ENCODE measurements at regions not wholly inside any gene's neighbourhood (a gene's known extent, or its start where the extent isn't known, plus 50 kb on each side); places are given as distances from the start of the nearest gene placed in this dataset.
A peak's percentile ranks its signal among the peaks of the same experiment; 100 is the strongest.

DNA sequence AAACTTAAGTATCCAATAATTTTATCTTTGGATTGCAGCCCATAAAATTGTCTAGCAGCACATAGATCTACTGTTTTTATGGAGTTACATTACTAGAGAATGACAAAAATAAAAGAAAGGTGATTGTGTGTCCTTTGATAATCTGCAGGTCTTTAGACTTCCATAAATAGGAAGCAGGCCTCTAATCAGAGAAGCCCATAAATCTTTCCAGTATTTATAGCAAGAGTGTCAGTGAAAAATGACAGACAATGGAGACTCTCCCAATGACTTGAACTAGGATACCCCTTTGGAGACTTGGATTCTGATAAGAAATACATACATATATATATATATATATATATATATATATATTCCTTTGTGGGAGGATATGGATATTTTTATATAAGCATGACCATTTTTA, 351.2 kb downstream of the PCDH17 start:
- no peaks in the 10 kb centered on the region for H3K4me1 ChIP-seq
- no peaks in the 10 kb centered on the region for H3K36me3 ChIP-seq
- intact Hi-C loops (cut with DNase I), result no loop called here
- DNase-seq (no peak), ATAC-seq (peak in 3 of 4 donors; percentile 58 to 85 (median 80))
- H3K27me3 ChIP-seq, result no peaks in the 10 kb centered on the region
- H3K27ac ChIP-seq, result no peak overlapping the region
- H3K9me3 ChIP-seq, result peaks cover 0 to 10% (median 0%) of the 10 kb centered on the region in 12 donors
- TF ChIP-seq, protein P1, sequence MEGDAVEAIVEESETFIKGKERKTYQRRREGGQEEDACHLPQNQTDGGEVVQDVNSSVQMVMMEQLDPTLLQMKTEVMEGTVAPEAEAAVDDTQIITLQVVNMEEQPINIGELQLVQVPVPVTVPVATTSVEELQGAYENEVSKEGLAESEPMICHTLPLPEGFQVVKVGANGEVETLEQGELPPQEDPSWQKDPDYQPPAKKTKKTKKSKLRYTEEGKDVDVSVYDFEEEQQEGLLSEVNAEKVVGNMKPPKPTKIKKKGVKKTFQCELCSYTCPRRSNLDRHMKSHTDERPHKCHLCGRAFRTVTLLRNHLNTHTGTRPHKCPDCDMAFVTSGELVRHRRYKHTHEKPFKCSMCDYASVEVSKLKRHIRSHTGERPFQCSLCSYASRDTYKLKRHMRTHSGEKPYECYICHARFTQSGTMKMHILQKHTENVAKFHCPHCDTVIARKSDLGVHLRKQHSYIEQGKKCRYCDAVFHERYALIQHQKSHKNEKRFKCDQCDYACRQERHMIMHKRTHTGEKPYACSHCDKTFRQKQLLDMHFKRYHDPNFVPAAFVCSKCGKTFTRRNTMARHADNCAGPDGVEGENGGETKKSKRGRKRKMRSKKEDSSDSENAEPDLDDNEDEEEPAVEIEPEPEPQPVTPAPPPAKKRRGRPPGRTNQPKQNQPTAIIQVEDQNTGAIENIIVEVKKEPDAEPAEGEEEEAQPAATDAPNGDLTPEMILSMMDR (IDR thresholded peaks at IDR 0.05), result no peak
- TF ChIP-seq POLR2A (IDR thresholded peaks at IDR 0.05), result no peak
- no peak overlapping the region for H3K4me3 ChIP-seq

DNA sequence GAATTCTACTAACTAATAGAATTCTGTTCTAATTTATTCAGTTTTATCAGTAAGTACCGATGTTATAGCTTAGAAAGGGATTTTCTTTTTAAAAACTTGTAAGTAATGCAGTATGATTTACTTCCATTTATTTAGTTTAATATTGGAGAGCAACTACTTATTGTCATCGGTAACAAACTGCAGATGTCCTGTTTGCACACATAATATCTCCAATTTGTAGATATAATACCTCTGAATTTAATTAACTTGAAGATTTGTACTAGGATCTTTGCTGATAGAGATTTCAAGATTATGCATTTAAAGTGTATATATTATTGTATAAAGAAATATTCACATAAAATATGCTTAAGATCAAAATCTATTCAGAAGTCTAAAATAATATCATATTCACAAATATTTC, 356.7 kb downstream of the PCDH17 start:
- intact Hi-C loops (cut with DNase I), result no loop called here
- ATAC-seq, result no peak

DNA sequence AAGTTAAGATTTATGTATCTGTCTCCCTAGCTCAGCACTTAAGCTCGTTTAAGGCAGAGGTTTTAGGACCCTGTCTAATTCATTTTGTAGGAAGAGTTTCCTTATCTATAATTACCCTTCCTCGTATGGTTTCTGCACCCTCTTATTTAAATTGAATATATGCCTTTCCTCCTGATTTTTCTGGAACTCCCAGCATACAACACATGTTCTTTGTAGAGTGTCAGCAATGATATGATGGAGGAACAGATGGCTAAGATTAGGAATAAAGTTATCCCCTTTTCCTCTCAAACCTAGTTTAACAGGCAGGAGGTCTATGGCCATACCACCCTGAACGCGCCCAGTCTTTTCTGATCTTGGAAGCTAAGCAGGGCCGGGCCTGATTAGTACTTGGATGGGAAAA, 359.5 kb downstream of the PCDH17 start:
- intact Hi-C loops (cut with DNase I), result no loop called here
- H3K4me3 ChIP-seq, result no peak overlapping the region
- no peak for TF ChIP-seq POLR2A (IDR thresholded peaks at IDR 0.05)
- TF ChIP-seq, protein P1 (IDR thresholded peaks at IDR 0.05), result no peak
- 75 to 85% (median 81%) methylated on average over 5 of the region's 5 CpGs for WGBS, 4 donors
- ATAC-seq (no peak), DNase-seq (no peak)
- no peaks in the 10 kb centered on the region for H3K36me3 ChIP-seq
- H3K27ac ChIP-seq, result no peak overlapping the region
- peaks cover 0 to 3% (median 0%) of the 10 kb centered on the region in 12 donors for H3K9me3 ChIP-seq
- H3K27me3 ChIP-seq, result no peaks in the 10 kb centered on the region
- no peaks in the 10 kb centered on the region for H3K4me1 ChIP-seq

More for the DNA sequence above, 356.7 kb downstream of the PCDH17 start:
- H3K27me3 ChIP-seq, result no peaks in the 10 kb centered on the region
- no peaks in the 10 kb centered on the region for H3K4me1 ChIP-seq
- DNase-seq, result no peak
- H3K4me3 ChIP-seq, result no peak overlapping the region
- H3K27ac ChIP-seq, result no peak overlapping the region
- no peaks in the 10 kb centered on the region for H3K36me3 ChIP-seq
- 94 to 95% (median 94%) methylated on average over 2 of the region's 2 CpGs for WGBS, 4 donors
- no peak for TF ChIP-seq POLR2A (IDR thresholded peaks at IDR 0.05)
- TF ChIP-seq, protein P1 (IDR thresholded peaks at IDR 0.05), result no peak
- peaks cover 0 to 10% (median 0%) of the 10 kb centered on the region in 12 donors for H3K9me3 ChIP-seq

DNA sequence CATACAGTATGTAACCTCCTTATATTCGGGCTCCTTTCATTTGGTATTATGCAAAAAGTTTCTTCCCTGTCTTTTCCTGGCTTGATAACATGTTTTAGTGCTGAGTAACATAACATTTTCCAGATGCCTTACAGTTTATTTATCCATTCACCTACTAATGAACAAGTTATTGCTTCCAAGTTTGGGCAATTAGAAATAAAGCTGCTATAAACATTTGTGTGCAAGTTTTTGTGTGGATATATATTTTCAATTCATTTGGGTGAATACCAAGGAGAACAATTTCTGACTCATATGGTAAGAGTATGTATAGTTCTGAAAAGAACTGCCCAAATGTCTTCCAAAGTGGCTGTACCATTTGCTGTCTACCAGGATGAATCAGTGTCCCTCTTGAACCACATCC, 360.9 kb downstream of the PCDH17 start:
- DNase-seq (no peak), ATAC-seq (no peak)
- H3K27ac ChIP-seq, result no peak overlapping the region
- H3K36me3 ChIP-seq, result no peaks in the 10 kb centered on the region
- WGBS, 4 donors, result 43 to 59% (median 56%) methylated on average over 1 of the region's 1 CpG
- no peak overlapping the region for H3K4me3 ChIP-seq
- no peaks in the 10 kb centered on the region for H3K9me3 ChIP-seq
- no peak for TF ChIP-seq POLR2A (IDR thresholded peaks at IDR 0.05)
- TF ChIP-seq, protein P1 (IDR thresholded peaks at IDR 0.05), result no peak
- H3K27me3 ChIP-seq, result no peaks in the 10 kb centered on the region
- no peaks in the 10 kb centered on the region for H3K4me1 ChIP-seq
- intact Hi-C loops (cut with DNase I), result no loop called here

Data from heart left ventricle (tissue), 16 donors.